Large intestine (tissue), 3 donors: ENCODE measurements at regions not wholly inside any gene's neighbourhood (a gene's known extent, or its start where the extent isn't known, plus 50 kb on each side); places are given as distances from the start of the nearest gene placed in this dataset.

Source experiments
- DNase-seq, 2 donors: peaks; one replicate each; pipeline versions ENCODE4 v3.0.0 to v3.0.0-alpha.2; 2013
- H3K27ac ChIP-seq: one replicate; pipeline ENCODE4 v1.5.1; 2013; ENCODE audit warnings: low read length
- H3K27me3 ChIP-seq: 2 replicates; pipeline ENCODE4 v1.6.1; 2013; ENCODE audit warnings: low read length; ENCODE audit not compliant: control insufficient read depth, insufficient read depth
- H3K36me3 ChIP-seq: 2 replicates; pipeline ENCODE4 v1.6.1; 2013; ENCODE audit warnings: low read length; ENCODE audit not compliant: control insufficient read depth, insufficient read depth
- H3K4me1 ChIP-seq: one replicate; pipeline ENCODE4 v1.6.1; 2013; ENCODE audit warnings: low read length; ENCODE audit not compliant: control insufficient read depth, insufficient read depth
- H3K4me3 ChIP-seq: one replicate; pipeline ENCODE4 v1.5.1; 2013; ENCODE audit warnings: low read length
- H3K9me3 ChIP-seq: one replicate; pipeline ENCODE4 v1.6.1; 2013; ENCODE audit warnings: mild to moderate bottlenecking, low read depth, low read length, moderate library complexity; ENCODE audit not compliant: control insufficient read depth
- WGBS: methylation state at CpG from one replicate; pipeline ENCODE4 v1.1.5; 2013; ENCODE audit warnings: low lambda C conversion rate; ENCODE audit not compliant: insufficient coverage; 5-methylcytosine and 5-hydroxymethylcytosine counted together

- H3K4me1 ChIP-seq, result no peaks in the 10 kb centered on the region
- no peaks in the 10 kb centered on the region for H3K36me3 ChIP-seq
- H3K9me3 ChIP-seq, result no peaks in the 10 kb centered on the region
- H3K27me3 ChIP-seq, result no peaks in the 10 kb centered on the region
- no peak overlapping the region for H3K27ac ChIP-seq
- 83% methylated on average over 1 of the region's 1 CpG for WGBS
- DNase-seq, result no peak
- no peak overlapping the region for H3K4me3 ChIP-seq
These were observed 624.6 kb downstream of the SI start for GRCh38 chr3:164453714-164454113.

- H3K9me3 ChIP-seq, result no peaks in the 10 kb centered on the region
- no peak overlapping the region for H3K4me3 ChIP-seq
- H3K27ac ChIP-seq, result no peak overlapping the region
- H3K4me1 ChIP-seq, result no peaks in the 10 kb centered on the region
- no peaks in the 10 kb centered on the region for H3K36me3 ChIP-seq
- WGBS, result no CpG with 5 or more reads among the region's 1 CpG
- no peaks in the 10 kb centered on the region for H3K27me3 ChIP-seq
- DNase-seq, result no peak
These were observed 625.6 kb downstream of the SI start for GRCh38 chr3:164452707-164453106.

GRCh38 chr3:164451072-164451910, 627.0 kb downstream of the SI start:
- Histone ChIP-seq H3K4me3 (no peak overlapping the region), H3K9me3 (no peaks in the 10 kb centered on the region), H3K27me3 (no peaks in the 10 kb centered on the region), H3K4me1 (no peaks in the 10 kb centered on the region), H3K36me3 (no peaks in the 10 kb centered on the region), H3K27ac (no peak overlapping the region)
- no peak for DNase-seq
- no CpG with 5 or more reads among the region's 5 CpGs for WGBS

GRCh38 chr3:164450276-164450905, 627.9 kb downstream of the SI start:
- Histone ChIP-seq H3K9me3 (no peaks in the 10 kb centered on the region), H3K27me3 (no peaks in the 10 kb centered on the region), H3K27ac (no peak overlapping the region), H3K36me3 (no peaks in the 10 kb centered on the region), H3K4me1 (no peaks in the 10 kb centered on the region), H3K4me3 (no peak overlapping the region)
- WGBS, result 62% methylated on average over 4 of the region's 4 CpGs
- no peak for DNase-seq

GRCh38 chr3:164419220-164419619, 659.1 kb downstream of the SI start:
- H3K27me3 ChIP-seq, result no peaks in the 10 kb centered on the region
- no peak overlapping the region for H3K4me3 ChIP-seq
- H3K36me3 ChIP-seq, result no peaks in the 10 kb centered on the region
- DNase-seq, result no peak
- H3K9me3 ChIP-seq, result no peaks in the 10 kb centered on the region
- no peaks in the 10 kb centered on the region for H3K4me1 ChIP-seq
- no CpG with 5 or more reads among the region's 1 CpG for WGBS
- no peak overlapping the region for H3K27ac ChIP-seq

- Histone ChIP-seq H3K27me3 (no peaks in the 10 kb centered on the region), H3K4me1 (no peaks in the 10 kb centered on the region), H3K9me3 (no peaks in the 10 kb centered on the region), H3K36me3 (no peaks in the 10 kb centered on the region), H3K4me3 (no peak overlapping the region), H3K27ac (no peak overlapping the region)
- WGBS, result no CpG with 5 or more reads among the region's 1 CpG
- DNase-seq, result peak in 1 of 2 donors; percentile 3
These were observed 659.9 kb downstream of the SI start for GRCh38 chr3:164418414-164418813.

- Histone ChIP-seq H3K4me3 (no peak overlapping the region), H3K36me3 (no peaks in the 10 kb centered on the region), H3K27me3 (no peaks in the 10 kb centered on the region), H3K9me3 (no peaks in the 10 kb centered on the region), H3K27ac (no peak overlapping the region), H3K4me1 (no peaks in the 10 kb centered on the region)
- DNase-seq, result no peak
These were observed 660.3 kb downstream of the SI start for GRCh38 chr3:164417955-164418354.

GRCh38 chr3:164416491-164417222, 661.6 kb downstream of the SI start:
- WGBS, result no CpG with 5 or more reads among the region's 3 CpGs
- no peak for DNase-seq
- Histone ChIP-seq H3K4me3 (no peak overlapping the region), H3K4me1 (no peaks in the 10 kb centered on the region), H3K36me3 (no peaks in the 10 kb centered on the region), H3K27me3 (no peaks in the 10 kb centered on the region), H3K9me3 (no peaks in the 10 kb centered on the region), H3K27ac (no peak overlapping the region)

GRCh38 chr3:164408326-164408725, 670.0 kb downstream of the SI start:
- H3K4me1 ChIP-seq, result no peaks in the 10 kb centered on the region
- H3K36me3 ChIP-seq, result no peaks in the 10 kb centered on the region
- H3K4me3 ChIP-seq, result no peak overlapping the region
- no peak for DNase-seq
- H3K9me3 ChIP-seq, result no peaks in the 10 kb centered on the region
- H3K27ac ChIP-seq, result no peak overlapping the region
- no peaks in the 10 kb centered on the region for H3K27me3 ChIP-seq
- WGBS, result 100% methylated on average over 1 of the region's 1 CpG

- Histone ChIP-seq H3K36me3 (no peaks in the 10 kb centered on the region), H3K4me3 (no peak overlapping the region), H3K27me3 (no peaks in the 10 kb centered on the region), H3K4me1 (no peaks in the 10 kb centered on the region), H3K9me3 (no peaks in the 10 kb centered on the region), H3K27ac (no peak overlapping the region)
- WGBS, result no CpG with 5 or more reads among the region's 3 CpGs
- peak in 1 of 2 donors; percentile 5 for DNase-seq
These were observed 671.2 kb downstream of the SI start for GRCh38 chr3:164407111-164407510.
